PC-3 (cell line): ENCODE measurements at regions not wholly inside any gene's neighbourhood (a gene's known extent, or its start where the extent isn't known, plus 50 kb on each side); places are given as distances from the start of the nearest gene placed in this dataset.

Source experiments
- CTCF ChIP-seq: fragments of 300-600 bp; sonication (generic); conservative IDR thresholded peaks from 2 replicates; pipeline ENCODE4 v1.5.1; 2017; ENCODE audit warnings: antibody characterized with exemption, low read depth, mild to moderate bottlenecking, low read length
- EZH2 ChIP-seq: fragments of 300-600 bp; sonication (generic); IDR thresholded peaks from one replicate; pipeline ENCODE4 v1.6.1; 2017; ENCODE audit warnings: antibody characterized with exemption, mild to moderate bottlenecking, low read length; ENCODE audit not compliant: unreplicated experiment

DNA sequence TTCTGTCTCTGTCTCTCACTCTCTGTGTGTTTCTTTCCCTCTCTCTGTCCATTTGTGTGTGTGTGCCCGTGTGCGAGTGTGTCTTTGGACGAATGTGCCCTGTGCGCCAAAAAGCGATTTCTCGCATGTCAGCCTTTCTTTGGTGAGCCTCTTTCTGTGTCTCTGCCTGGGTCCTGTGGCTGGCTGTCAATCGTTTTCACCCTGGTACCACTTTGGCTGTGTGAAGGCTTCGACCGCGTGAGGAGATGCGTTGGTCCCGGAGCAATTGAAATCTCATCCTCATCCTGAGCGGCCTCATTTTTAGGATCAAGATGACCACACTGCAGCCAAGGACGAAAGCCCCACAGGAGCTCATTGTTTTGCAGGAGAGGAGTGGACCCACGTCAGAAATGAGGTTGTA is 288.9 kb upstream of the ZNF337 start:
- no peak for TF ChIP-seq EZH2
- no peak for TF ChIP-seq CTCF
